HepG2 (cell line): ENCODE measurements at regions not wholly inside any gene's neighbourhood (a gene's known extent, or its start where the extent isn't known, plus 50 kb on each side); places are given as distances from the start of the nearest gene placed in this dataset.

Source experiments
- ATAC-seq: fragments of 200-7000 bp; cut with Tn5 transposase; 3 replicates; pipeline ENCODE4 v1.9.1; 2020; ENCODE audit warnings: mild to moderate bottlenecking, moderate library complexity
- BruUV-seq: library from RNA; stranded (reverse); fragments of 400-500 nt; replicated peaks from 2 replicates; lab custom pipeline; 2021; lab: Mats Ljungman, UMichigan
- CTCF ChIA-PET: fragments of 300-600 bp; formaldehyde crosslinking; extraction: SDS; loops from one replicate; lab custom pipeline; 2021; ENCODE audit warnings: low total read pairs, inconsistent platforms, low intra/inter-chr PET ratio; lab: Yijun Ruan, JAX
- POLR2A ChIA-PET: fragments of 350-600 bp; sonication (Branson Sonifier 250); formaldehyde crosslinking; loops from one replicate; lab custom pipeline; 2020; ENCODE audit warnings: antibody characterized with exemption, inconsistent platforms; lab: Yijun Ruan, JAX
- DNase-seq: peaks from one replicate; pipeline ENCODE4 v3.0.0-alpha.2; 2015; ENCODE audit warnings: low spot score
- FAIRE-seq: peaks from 3 replicates; lab custom pipeline; 2011; peaks lifted over from hg19 to GRCh38; lab: Jason Lieb, UNC
- H2AFZ ChIP-seq: one replicate; pipeline ENCODE4 v1.6.1; 2011; ENCODE audit warnings: low read length, inconsistent platforms
- H3K27ac ChIP-seq: fragments of 300-600 bp; 3 replicates; pipeline ENCODE4 v1.8.0; 2011; ENCODE audit warnings: mixed run types, mild to moderate bottlenecking, mixed read lengths, low read length, inconsistent platforms; ENCODE audit not compliant: insufficient read depth; ENCODE audit errors: extremely low read length
- H3K27me3 ChIP-seq, 2 experiments: fragments of 200-600 bp in 1 of 2; 2 replicates in 1 of 2; 3 replicates in 1 of 2; pipeline versions ENCODE4 v1.6.0 to v1.8.0; 2011; ENCODE audit warnings: low read length in 2 of 2, mild to moderate bottlenecking in 2 of 2, moderate library complexity in 2 of 2, inconsistent platforms in 1 of 2; ENCODE audit not compliant: insufficient read depth in 2 of 2, control insufficient read depth in 1 of 2
- H3K36me3 ChIP-seq, 2 experiments: fragments of 200-600 bp in 1 of 2; replicated peaks in 1 of 2; 2 replicates in 1 of 2; 3 replicates in 1 of 2; pipeline versions ENCODE4 v1.5.1 to v1.8.0; 2011; ENCODE audit warnings: low read length in 2 of 2, inconsistent platforms in 1 of 2; ENCODE audit not compliant: insufficient read depth in 2 of 2, control insufficient read depth in 1 of 2
- H3K4me1 ChIP-seq: 2 replicates; pipeline ENCODE4 v1.5.1; 2012; ENCODE audit warnings: low read length, inconsistent platforms; ENCODE audit not compliant: insufficient read depth
- H3K4me2 ChIP-seq: 2 replicates; pipeline ENCODE4 v1.6.0; 2011; ENCODE audit warnings: low read depth, low read length, inconsistent platforms
- H3K4me3 ChIP-seq, 3 experiments: fragments of 200-600 bp in 1 of 3; sonication (generic), shearing (Covaris generic) in 1 of 3; replicated peaks in 1 of 3; 2 replicates each; pipeline ENCODE4 v1.5.1; 2011 to 2016; ENCODE audit warnings: low read length in 3 of 3, inconsistent platforms in 2 of 3, low read depth in 2 of 3, mild to moderate bottlenecking in 2 of 3, control low read depth in 1 of 3, mixed read lengths in 1 of 3; ENCODE audit not compliant: insufficient read depth in 1 of 3
- H3K79me2 ChIP-seq: one replicate; pipeline ENCODE4 v1.6.1; 2011; ENCODE audit warnings: low read length, inconsistent platforms; ENCODE audit not compliant: insufficient read depth
- H3K9ac ChIP-seq: 2 replicates; pipeline ENCODE4 v1.6.0; 2011; ENCODE audit warnings: mild to moderate bottlenecking, low read depth, low read length, inconsistent platforms; ENCODE audit not compliant: insufficient read depth
- H3K9me3 ChIP-seq: 2 replicates; pipeline ENCODE4 v1.5.1; 2012; ENCODE audit warnings: mild to moderate bottlenecking, low read length
- H4K20me1 ChIP-seq: 2 replicates; pipeline ENCODE4 v1.6.0; 2011; ENCODE audit warnings: inconsistent platforms, mild to moderate bottlenecking, low read length, moderate library complexity; ENCODE audit not compliant: insufficient read depth
- EHMT2 ChIP-seq: fragments of 200-600 bp; sonication (generic); IDR thresholded peaks from 2 replicates; pipeline ENCODE4 v1.7.0; 2017; ENCODE audit warnings: antibody characterized with exemption, low read depth, low read length, borderline replicate concordance
- HOMEZ ChIP-seq: IDR thresholded peaks from 2 replicates; pipeline ENCODE4 v1.6.1; 2016; ENCODE audit warnings: low read depth
- WGBS: methylation state at CpG from one replicate; pipeline ENCODE4 v1.1.6; 2017; ENCODE audit warnings: low lambda C conversion rate; 5-methylcytosine and 5-hydroxymethylcytosine counted together
- in situ Hi-C: cut with HindIII; loops from 2 replicates; pipeline ENCODE4 v1.10.0; 2017; ENCODE audit warnings: low pct_unique_long_range_greater_than_20kb; ENCODE audit not compliant: extremely low pct_ligation_motif_present
- intact Hi-C: fragments of 100-400 bp; cut with micrococcal nuclease; formaldehyde crosslinking; loops from one replicate; pipeline ENCODE4 v1.10.0; 2022; ENCODE audit not compliant: unreplicated experiment

DNA sequence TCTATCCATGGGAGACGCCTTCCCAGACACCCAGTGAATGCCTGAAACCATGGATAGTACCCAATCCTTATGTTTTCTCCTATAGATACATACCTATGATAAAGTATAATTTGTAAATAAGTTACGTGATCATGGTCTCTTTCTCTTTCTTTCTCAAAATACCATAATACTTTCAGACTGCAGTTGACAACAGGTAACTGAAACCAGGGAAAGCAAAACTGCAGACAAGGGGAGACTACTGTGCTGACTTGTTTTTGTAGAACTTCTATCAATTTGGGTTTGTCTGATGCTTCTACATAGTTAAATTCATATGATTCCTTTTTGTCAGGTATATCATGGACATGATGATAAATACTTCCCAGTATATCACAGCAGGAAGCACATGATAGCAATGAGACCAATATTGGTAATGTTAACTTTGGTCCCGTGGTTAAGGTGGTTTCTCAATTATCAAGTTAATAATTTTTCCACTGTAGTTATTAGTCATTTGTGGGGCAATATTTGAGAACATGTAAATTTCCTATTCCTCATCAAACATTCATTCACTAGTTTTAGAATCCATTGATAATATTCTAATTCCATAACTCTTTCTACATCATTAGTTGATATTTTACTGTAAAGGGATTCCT is 298.0 kb upstream of the TET2 start (continued):
- no peak for TF ChIP-seq HOMEZ (CRISPR knock-in tag)

GRCh38 chr4:104859601-104860237 is 287.0 kb upstream of the TET2 start:
- in situ Hi-C loops, result loop anchor here (5.0 kb wide), 1 partner anchor 792 kb away; no protein-coding TSS in a partner anchor
- Histone ChIP-seq H3K27ac (no peak overlapping the region), H4K20me1 (no peaks in the 10 kb centered on the region), H3K4me2 (no peak overlapping the region), H3K9ac (no peak overlapping the region), H3K4me3 (no peak overlapping the region), H2AFZ (no peak overlapping the region), H3K9me3 (no peaks in the 10 kb centered on the region), H3K4me1 (no peaks in the 10 kb centered on the region), H3K79me2 (no peaks in the 10 kb centered on the region), H3K36me3 (no peaks in the 10 kb centered on the region), H3K27me3 (no peaks in the 10 kb centered on the region)
- ChIA-PET CTCF (interaction anchor here (1.4 to 1.8 kb wide), 3 partner anchors 166 to 844 kb away, joined by 3 to 15 read pairs (median 14); no protein-coding TSS in a partner anchor), POLR2A (no interaction called here)
- DNase-seq (no peak), FAIRE-seq (no peak), ATAC-seq (no peak)
- WGBS, result 23% methylated on average over 10 of the region's 10 CpGs
- BruUV-seq, result no TSS peak
- intact Hi-C loops, result loop anchor here (1.0 to 5.0 kb wide), 3 partner anchors 166 to 862 kb away; no protein-coding TSS in a partner anchor
- TF ChIP-seq EHMT2, result no peak
